Breast epithelium (tissue), 4 donors: ENCODE measurements at regions not wholly inside any gene's neighbourhood (a gene's known extent, or its start where the extent isn't known, plus 50 kb on each side); places are given as distances from the start of the nearest gene placed in this dataset.

Source experiments
- DNase-seq, 2 donors: peaks; one replicate each; pipeline ENCODE4 v3.0.0-alpha.2; 2019; ENCODE audit warnings: low spot score in 2 of 2
- H3K27ac ChIP-seq, 2 donors: fragments of 200-600 bp; sonication (generic) in 1 of 2; one replicate each; pipeline ENCODE4 v1.5.1; 2016 to 2019; ENCODE audit warnings: mild to moderate bottlenecking in 1 of 2
- H3K27me3 ChIP-seq, 2 donors: fragments of 200-600 bp; sonication (generic) in 1 of 2; one replicate each; pipeline versions ENCODE4 v1.5.1 to v1.6.0; 2017 to 2019; ENCODE audit warnings: control low read depth in 1 of 2, mild to moderate bottlenecking in 1 of 2
- H3K36me3 ChIP-seq: fragments of 200-600 bp; one replicate; pipeline ENCODE4 v1.5.1; 2019
- H3K4me1 ChIP-seq, 2 donors: fragments of 200-600 bp; sonication (generic); one replicate each; pipeline ENCODE4 v1.5.1; 2016 to 2019; ENCODE audit warnings: control low read depth in 1 of 2
- H3K4me3 ChIP-seq, 3 donors: fragments of 200-600 bp; sonication (generic); 1 replicate in 2 of 3; 2 replicates in 1 of 3; pipeline ENCODE4 v1.5.1; 2016 to 2019; ENCODE audit warnings: mild to moderate bottlenecking in 3 of 3, moderate library complexity in 2 of 3
- H3K9me3 ChIP-seq, 2 donors: fragments of 200-600 bp; sonication (generic) in 1 of 2; one replicate each; pipeline ENCODE4 v1.5.1; 2016 to 2019; ENCODE audit warnings: control low read depth in 1 of 2
- POLR2A ChIP-seq: fragments of 450-650 bp; IDR thresholded peaks from one replicate; pipeline ENCODE4 v1.6.1; 2016; ENCODE audit warnings: antibody characterized with exemption, mild to moderate bottlenecking, moderate library complexity
- POLR2AphosphoS5 ChIP-seq, 3 donors: sonication (generic); formaldehyde crosslinking; IDR thresholded peaks; one replicate each; pipeline ENCODE4 v1.6.1; 2017; ENCODE audit warnings: antibody characterized with exemption in 3 of 3
- intact Hi-C: fragments of 100-400 bp; cut with DNase I; formaldehyde crosslinking; loops from one replicate; pipeline ENCODE4 v1.15.1; 2023; ENCODE audit warnings: low total_unique reads
- TF ChIP-seq, protein P1 (sequence below), 3 donors: fragments of 450-650 bp; IDR thresholded peaks; one replicate each; pipeline ENCODE4 v1.5.1; 2016 to 2017; ENCODE audit warnings: antibody characterized with exemption in 3 of 3, mild to moderate bottlenecking in 3 of 3, moderate library complexity in 3 of 3

DNA sequence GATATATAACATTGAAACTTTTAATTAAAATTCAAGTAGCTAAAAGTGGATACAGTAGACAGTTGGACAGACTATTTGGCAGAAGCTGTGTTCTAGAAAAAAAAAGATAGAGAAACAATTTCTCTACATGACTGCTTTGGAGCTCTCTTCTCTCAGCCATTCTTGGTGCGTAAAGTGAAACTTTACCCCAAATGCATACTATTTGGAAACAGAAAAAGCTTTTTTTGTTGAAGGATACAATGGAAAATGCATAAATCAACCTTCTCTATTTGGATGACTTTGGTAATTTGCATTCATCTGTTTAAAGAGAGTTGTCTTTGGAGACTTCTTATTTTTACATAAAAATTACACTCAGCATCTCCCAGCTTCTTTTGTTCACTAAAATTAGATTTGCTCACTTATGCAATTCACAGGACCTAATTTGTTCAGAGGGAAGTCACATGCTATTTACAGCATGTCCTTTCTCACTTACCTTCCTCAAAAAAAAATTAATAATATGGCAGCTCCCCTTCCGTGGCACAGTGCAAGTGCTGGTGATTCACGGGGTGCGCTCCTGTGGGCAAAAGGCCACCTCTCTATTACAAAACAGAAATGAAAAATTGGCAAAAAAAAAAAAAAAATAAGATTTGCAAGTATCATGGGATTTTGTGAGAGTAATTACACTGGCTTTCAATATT, 498.9 kb downstream of the RERGL start:
- Histone ChIP-seq H3K4me3 (no peak overlapping the region), H3K27ac (no peak overlapping the region), H3K36me3 (no peaks in the 10 kb centered on the region), H3K4me1 (no peaks in the 10 kb centered on the region), H3K27me3 (no peaks in the 10 kb centered on the region), H3K9me3 (no peaks in the 10 kb centered on the region)
- TF ChIP-seq POLR2AphosphoS5 (IDR thresholded peaks at IDR 0.05) = no peak
- TF ChIP-seq, protein P1, sequence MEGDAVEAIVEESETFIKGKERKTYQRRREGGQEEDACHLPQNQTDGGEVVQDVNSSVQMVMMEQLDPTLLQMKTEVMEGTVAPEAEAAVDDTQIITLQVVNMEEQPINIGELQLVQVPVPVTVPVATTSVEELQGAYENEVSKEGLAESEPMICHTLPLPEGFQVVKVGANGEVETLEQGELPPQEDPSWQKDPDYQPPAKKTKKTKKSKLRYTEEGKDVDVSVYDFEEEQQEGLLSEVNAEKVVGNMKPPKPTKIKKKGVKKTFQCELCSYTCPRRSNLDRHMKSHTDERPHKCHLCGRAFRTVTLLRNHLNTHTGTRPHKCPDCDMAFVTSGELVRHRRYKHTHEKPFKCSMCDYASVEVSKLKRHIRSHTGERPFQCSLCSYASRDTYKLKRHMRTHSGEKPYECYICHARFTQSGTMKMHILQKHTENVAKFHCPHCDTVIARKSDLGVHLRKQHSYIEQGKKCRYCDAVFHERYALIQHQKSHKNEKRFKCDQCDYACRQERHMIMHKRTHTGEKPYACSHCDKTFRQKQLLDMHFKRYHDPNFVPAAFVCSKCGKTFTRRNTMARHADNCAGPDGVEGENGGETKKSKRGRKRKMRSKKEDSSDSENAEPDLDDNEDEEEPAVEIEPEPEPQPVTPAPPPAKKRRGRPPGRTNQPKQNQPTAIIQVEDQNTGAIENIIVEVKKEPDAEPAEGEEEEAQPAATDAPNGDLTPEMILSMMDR (IDR thresholded peaks at IDR 0.05) = no peak
- no peak for TF ChIP-seq POLR2A
- no peak for DNase-seq
- intact Hi-C loops = no loop called here

DNA sequence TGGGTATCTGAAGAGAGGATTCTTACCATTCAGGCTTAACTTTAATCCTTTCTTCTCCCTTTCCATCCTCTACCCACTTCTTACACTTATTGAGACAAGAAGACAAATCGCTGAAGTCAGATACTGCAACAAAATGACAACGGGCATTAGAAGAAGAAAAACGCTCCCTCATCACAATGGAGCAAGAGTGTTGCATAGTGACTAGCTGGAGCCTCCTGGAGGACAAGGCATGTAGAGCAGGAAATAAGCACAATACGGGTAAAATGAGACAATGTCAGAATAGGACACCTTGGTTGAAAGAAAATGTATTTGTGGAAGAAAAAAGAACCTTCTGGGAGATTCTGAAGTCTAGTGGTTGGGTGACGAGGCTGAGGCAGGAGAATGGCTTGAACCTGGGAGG, 501.0 kb downstream of the RERGL start:
- TF ChIP-seq POLR2A (no peak), POLR2AphosphoS5 (IDR thresholded peaks at IDR 0.05) (no peak)
- TF ChIP-seq, protein P1 (IDR thresholded peaks at IDR 0.05) = no peak
- no peaks in the 10 kb centered on the region for H3K4me1 ChIP-seq
- H3K9me3 ChIP-seq = no peaks in the 10 kb centered on the region
- DNase-seq = no peak
- H3K36me3 ChIP-seq = no peaks in the 10 kb centered on the region
- H3K4me3 ChIP-seq = no peak overlapping the region
- H3K27me3 ChIP-seq = no peaks in the 10 kb centered on the region
- intact Hi-C loops = no loop called here
- H3K27ac ChIP-seq = no peak overlapping the region

DNA sequence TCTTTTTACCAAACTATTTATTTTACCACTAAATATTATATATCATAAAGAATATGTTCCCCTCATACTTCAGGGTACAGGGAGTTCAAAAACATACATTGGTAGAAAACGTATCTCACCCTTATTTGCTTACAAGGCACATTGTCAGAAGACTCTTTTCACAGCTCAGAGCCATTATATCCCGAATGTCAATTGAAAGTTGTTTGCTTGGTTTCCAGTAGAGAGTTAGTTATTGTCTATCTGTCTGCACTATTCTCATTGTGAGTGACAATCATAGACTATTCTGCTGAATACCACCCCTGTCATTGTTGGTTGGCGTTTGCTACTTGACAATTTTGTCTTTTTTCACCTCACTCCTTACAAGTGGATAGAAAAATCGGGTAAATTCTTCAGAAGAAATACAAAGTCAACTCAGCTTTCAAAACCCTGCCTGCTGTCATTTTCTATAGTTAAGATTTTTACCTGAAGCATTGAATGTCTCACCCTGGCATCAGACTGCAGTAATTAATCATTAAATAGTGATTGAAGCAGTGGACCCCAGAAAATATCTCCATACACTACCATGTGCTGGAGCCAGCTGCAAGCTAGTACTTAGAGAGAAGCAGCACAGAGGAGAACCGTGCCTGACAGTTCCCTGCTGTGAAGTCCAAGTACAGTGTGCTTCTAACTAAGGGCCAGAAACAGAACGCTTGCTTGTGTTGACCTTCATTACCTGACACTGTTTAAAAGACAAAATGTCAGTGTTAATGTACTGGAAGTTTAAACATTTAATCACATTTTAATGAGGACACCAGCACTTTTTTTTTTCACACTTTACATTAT, 510.6 kb downstream of the RERGL start:
- no peaks in the 10 kb centered on the region for H3K9me3 ChIP-seq
- no peaks in the 10 kb centered on the region for H3K4me1 ChIP-seq
- H3K4me3 ChIP-seq = no peak overlapping the region
- H3K27me3 ChIP-seq = no peaks in the 10 kb centered on the region
- no peak for DNase-seq
- TF ChIP-seq, protein P1 (IDR thresholded peaks at IDR 0.05) = no peak
- TF ChIP-seq POLR2AphosphoS5 (IDR thresholded peaks at IDR 0.05) (no peak), POLR2A (no peak)
- no peaks in the 10 kb centered on the region for H3K36me3 ChIP-seq
- no peak overlapping the region for H3K27ac ChIP-seq
- intact Hi-C loops = no loop called here

DNA sequence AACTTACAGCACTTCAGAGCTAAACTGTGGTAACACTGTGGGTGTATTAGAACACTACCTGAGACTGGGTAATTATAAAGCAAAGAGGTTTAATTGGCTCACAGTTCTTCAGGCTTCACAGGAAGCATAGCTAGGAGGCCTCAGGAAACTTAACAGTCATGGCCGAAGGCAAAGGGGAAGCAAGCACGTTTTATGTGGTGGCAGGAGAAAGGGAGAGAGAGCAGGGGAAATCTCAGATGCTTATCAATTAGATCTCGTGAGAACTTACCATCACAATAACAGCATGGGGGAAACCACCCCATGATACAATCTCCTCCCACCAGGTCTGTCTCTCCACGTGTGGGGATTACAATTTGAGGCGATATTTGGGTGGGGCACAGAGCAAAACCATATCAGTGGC, 512.6 kb downstream of the RERGL start:
- DNase-seq = no peak
- no peaks in the 10 kb centered on the region for H3K27me3 ChIP-seq
- H3K9me3 ChIP-seq = no peaks in the 10 kb centered on the region
- H3K4me3 ChIP-seq = no peak overlapping the region
- TF ChIP-seq, protein P1 (IDR thresholded peaks at IDR 0.05) = no peak
- no peak for TF ChIP-seq POLR2AphosphoS5 (IDR thresholded peaks at IDR 0.05)
- TF ChIP-seq POLR2A = no peak
- intact Hi-C loops = no loop called here
- H3K27ac ChIP-seq = no peak overlapping the region
- no peaks in the 10 kb centered on the region for H3K36me3 ChIP-seq
- no peaks in the 10 kb centered on the region for H3K4me1 ChIP-seq

DNA sequence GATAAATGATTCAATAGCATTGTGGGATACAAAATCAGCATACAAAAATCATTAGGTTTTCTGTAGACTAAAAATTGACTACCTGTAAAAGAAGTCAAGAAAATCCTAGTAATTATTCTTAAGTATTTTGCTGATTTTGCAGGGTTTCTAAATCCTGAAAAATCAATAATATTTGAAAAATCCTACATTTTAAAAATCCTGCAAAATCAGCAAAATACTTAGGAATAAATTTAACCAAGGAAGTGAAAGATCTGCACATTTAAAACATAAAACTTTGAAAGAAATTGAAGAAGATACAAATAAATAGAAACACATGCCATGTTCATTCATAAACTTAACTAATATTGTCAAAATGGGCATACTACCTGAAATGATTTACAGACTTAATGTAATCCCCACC, 517.7 kb downstream of the RERGL start:
- DNase-seq = no peak
- Histone ChIP-seq H3K9me3 (no peaks in the 10 kb centered on the region), H3K27ac (no peak overlapping the region), H3K4me3 (no peak overlapping the region), H3K36me3 (no peaks in the 10 kb centered on the region), H3K4me1 (no peaks in the 10 kb centered on the region), H3K27me3 (no peaks in the 10 kb centered on the region)
- TF ChIP-seq POLR2AphosphoS5 (IDR thresholded peaks at IDR 0.05) = no peak
- no peak for TF ChIP-seq POLR2A
- TF ChIP-seq, protein P1 (IDR thresholded peaks at IDR 0.05) = no peak
- intact Hi-C loops = no loop called here
